Naive B cell (primary cell): ENCODE measurements at regions not wholly inside any gene's neighbourhood (a gene's known extent, or its start where the extent isn't known, plus 50 kb on each side); places are given as distances from the start of the nearest gene placed in this dataset.
"Not testable (repeated sequence)": the region's sequence is repeated elsewhere in the genome, so short reads cannot be mapped to it uniquely, and the experiment has no call there.

Source experiments
- ATAC-seq, 2 donors: fragments of 150-1000 bp; cut with Tn5 transposase; 2 replicates each; pipeline ENCODE4 v1.10.0; 2021; ENCODE audit warnings: low read depth in 2 of 2, mild to moderate bottlenecking in 2 of 2, moderate library complexity in 2 of 2
- DNase-seq: peaks from one replicate; pipeline ENCODE4 v3.0.0; 2022
- H3K27ac Mint-ChIP-seq, 6 donors: one replicate each; pipeline ENCODE4 v1.8.0; 2020 to 2022; ENCODE audit warnings: mild to moderate bottlenecking in 6 of 6, mixed read lengths in 6 of 6, moderate library complexity in 5 of 6, inconsistent platforms in 2 of 6
- H3K27me3 Mint-ChIP-seq, 3 donors: one replicate each; pipeline ENCODE4 v1.8.0; 2021 to 2022; ENCODE audit warnings: mixed read lengths in 3 of 3, mild to moderate bottlenecking in 1 of 3
- H3K36me3 Mint-ChIP-seq, 2 donors: one replicate each; pipeline ENCODE4 v1.8.0; 2020 to 2022; ENCODE audit warnings: mixed read lengths in 2 of 2, inconsistent platforms in 1 of 2, mild to moderate bottlenecking in 1 of 2
- H3K4me1 Mint-ChIP-seq, 3 donors: one replicate each; pipeline ENCODE4 v1.8.0; 2020 to 2022; ENCODE audit warnings: mixed read lengths in 3 of 3, inconsistent platforms in 1 of 3, mild to moderate bottlenecking in 1 of 3, moderate library complexity in 1 of 3
- H3K4me3 Mint-ChIP-seq, 8 donors: one replicate each; pipeline ENCODE4 v1.8.0; 2020 to 2022; ENCODE audit warnings: mild to moderate bottlenecking in 8 of 8, mixed read lengths in 8 of 8, moderate library complexity in 8 of 8, inconsistent platforms in 2 of 8
- H3K9me3 Mint-ChIP-seq, 7 donors: one replicate each; pipeline ENCODE4 v1.8.0; 2020 to 2022; ENCODE audit warnings: mixed read lengths in 7 of 7, mild to moderate bottlenecking in 5 of 7, inconsistent platforms in 2 of 7, moderate library complexity in 1 of 7

- H3K4me1 Mint-ChIP-seq, DNase-seq, ATAC-seq, H3K27ac Mint-ChIP-seq, H3K36me3 Mint-ChIP-seq, H3K4me3 Mint-ChIP-seq: not testable (repeated sequence)
- Mint-ChIP-seq H3K9me3 (peaks cover 4 to 31% (median 10%) of the 10 kb centered on the region in 7 donors), H3K27me3 (peaks cover 0 to 14% (median 12%) of the 10 kb centered on the region in 3 donors)
These were observed 647.5 kb downstream of the MATN1 start for GRCh38 chr1:30075916-30076315.

GRCh38 chr1:30068787-30069472 lies 654.5 kb downstream of the MATN1 start:
- ATAC-seq (no peak), DNase-seq (no peak)
- Mint-ChIP-seq H3K27ac (no peak overlapping the region), H3K36me3 (no peaks in the 10 kb centered on the region), H3K9me3 (peaks cover 0 to 4% (median 0%) of the 10 kb centered on the region in 7 donors), H3K4me1 (no peaks in the 10 kb centered on the region), H3K4me3 (no peak overlapping the region), H3K27me3 (peaks cover 0 to 10% (median 8%) of the 10 kb centered on the region in 3 donors)

GRCh38 chr1:30064547-30064946 lies 658.8 kb downstream of the MATN1 start:
- no peaks in the 10 kb centered on the region for H3K4me1 Mint-ChIP-seq
- no peak overlapping the region for H3K27ac Mint-ChIP-seq
- no peaks in the 10 kb centered on the region for H3K36me3 Mint-ChIP-seq
- ATAC-seq = no peak
- peaks cover 0 to 4% (median 0%) of the 10 kb centered on the region in 7 donors for H3K9me3 Mint-ChIP-seq
- H3K4me3 Mint-ChIP-seq = no peak overlapping the region
- no peak for DNase-seq
- peaks cover 0 to 5% (median 0%) of the 10 kb centered on the region in 3 donors for H3K27me3 Mint-ChIP-seq

- peaks cover 0 to 4% (median 0%) of the 10 kb centered on the region in 7 donors for H3K9me3 Mint-ChIP-seq
- H3K4me1 Mint-ChIP-seq = no peaks in the 10 kb centered on the region
- H3K36me3 Mint-ChIP-seq = no peaks in the 10 kb centered on the region
- peaks cover 0 to 1% (median 0%) of the 10 kb centered on the region in 3 donors for H3K27me3 Mint-ChIP-seq
- peak overlapping the region in 2 of 8 donors; percentile 52 to 67 for H3K4me3 Mint-ChIP-seq
- no peak for DNase-seq
- no peak for ATAC-seq
- no peak overlapping the region for H3K27ac Mint-ChIP-seq
These were observed 659.6 kb downstream of the MATN1 start for GRCh38 chr1:30063621-30064280.

- Mint-ChIP-seq H3K27me3 (peaks cover 4 to 13% (median 10%) of the 10 kb centered on the region in 3 donors), H3K4me1 (no peaks in the 10 kb centered on the region), H3K36me3 (no peaks in the 10 kb centered on the region), H3K27ac (no peak overlapping the region), H3K4me3 (no peak overlapping the region), H3K9me3 (no peaks in the 10 kb centered on the region)
- no peak for ATAC-seq
- DNase-seq = no peak
These were observed 661.8 kb downstream of the MATN1 start for GRCh38 chr1:30061292-30062220.

- Mint-ChIP-seq H3K4me3 (no peak overlapping the region), H3K36me3 (no peaks in the 10 kb centered on the region), H3K4me1 (no peaks in the 10 kb centered on the region), H3K27me3 (peaks cover 4 to 16% (median 12%) of the 10 kb centered on the region in 3 donors), H3K9me3 (no peaks in the 10 kb centered on the region), H3K27ac (no peak overlapping the region)
- DNase-seq = no peak
- no peak for ATAC-seq
These were observed 662.6 kb downstream of the MATN1 start for GRCh38 chr1:30060738-30061137.

- H3K27me3 Mint-ChIP-seq = peaks cover 4 to 23% (median 18%) of the 10 kb centered on the region in 3 donors
- no peak for DNase-seq
- H3K27ac Mint-ChIP-seq = no peak overlapping the region
- ATAC-seq = no peak
- no peaks in the 10 kb centered on the region for H3K9me3 Mint-ChIP-seq
- H3K4me1 Mint-ChIP-seq = no peaks in the 10 kb centered on the region
- no peak overlapping the region for H3K4me3 Mint-ChIP-seq
- H3K36me3 Mint-ChIP-seq = no peaks in the 10 kb centered on the region
These were observed 664.4 kb downstream of the MATN1 start for GRCh38 chr1:30058970-30059369.

- Mint-ChIP-seq H3K36me3 (no peaks in the 10 kb centered on the region), H3K27ac (no peak overlapping the region), H3K27me3 (peaks cover 29 to 48% (median 39%) of the 10 kb centered on the region in 3 donors), H3K4me1 (no peaks in the 10 kb centered on the region), H3K9me3 (no peaks in the 10 kb centered on the region), H3K4me3 (no peak overlapping the region)
- DNase-seq (no peak), ATAC-seq (no peak)
These were observed 669.3 kb downstream of the MATN1 start for GRCh38 chr1:30054126-30054525.

GRCh38 chr1:30052178-30052577 lies 671.2 kb downstream of the MATN1 start:
- H3K36me3 Mint-ChIP-seq = no peaks in the 10 kb centered on the region
- no peaks in the 10 kb centered on the region for H3K4me1 Mint-ChIP-seq
- H3K27ac Mint-ChIP-seq = no peak overlapping the region
- H3K9me3 Mint-ChIP-seq = no peaks in the 10 kb centered on the region
- no peak for ATAC-seq
- H3K27me3 Mint-ChIP-seq = peaks cover 24 to 45% (median 31%) of the 10 kb centered on the region in 3 donors
- no peak overlapping the region for H3K4me3 Mint-ChIP-seq
- DNase-seq = no peak

- Mint-ChIP-seq H3K4me3 (no peak overlapping the region), H3K27me3 (peaks cover 24 to 44% (median 29%) of the 10 kb centered on the region in 3 donors), H3K9me3 (no peaks in the 10 kb centered on the region), H3K27ac (no peak overlapping the region), H3K4me1 (no peaks in the 10 kb centered on the region), H3K36me3 (no peaks in the 10 kb centered on the region)
- no peak for ATAC-seq
- no peak for DNase-seq
These were observed 671.6 kb downstream of the MATN1 start for GRCh38 chr1:30051777-30052176.

GRCh38 chr1:30049748-30050296 lies 673.6 kb downstream of the MATN1 start:
- H3K4me1 Mint-ChIP-seq = peaks cover 0 to 3% (median 0%) of the 10 kb centered on the region in 3 donors
- DNase-seq (no peak), ATAC-seq (no peak)
- no peaks in the 10 kb centered on the region for H3K36me3 Mint-ChIP-seq
- H3K9me3 Mint-ChIP-seq = peaks cover 0 to 2% (median 0%) of the 10 kb centered on the region in 7 donors
- peaks cover 16 to 36% (median 29%) of the 10 kb centered on the region in 3 donors for H3K27me3 Mint-ChIP-seq
- H3K4me3 Mint-ChIP-seq = no peak overlapping the region
- H3K27ac Mint-ChIP-seq = no peak overlapping the region

GRCh38 chr1:30048905-30049304 lies 674.5 kb downstream of the MATN1 start:
- H3K36me3 Mint-ChIP-seq = no peaks in the 10 kb centered on the region
- DNase-seq = no peak
- no peak overlapping the region for H3K4me3 Mint-ChIP-seq
- peaks cover 0 to 5% (median 0%) of the 10 kb centered on the region in 3 donors for H3K4me1 Mint-ChIP-seq
- peak overlapping the region in 1 of 6 donors; percentile 30 for H3K27ac Mint-ChIP-seq
- peaks cover 16 to 39% (median 33%) of the 10 kb centered on the region in 3 donors for H3K27me3 Mint-ChIP-seq
- peaks cover 0 to 8% (median 3%) of the 10 kb centered on the region in 7 donors for H3K9me3 Mint-ChIP-seq
- no peak for ATAC-seq

GRCh38 chr1:30047576-30047975 lies 675.8 kb downstream of the MATN1 start:
- H3K27me3 Mint-ChIP-seq = peaks cover 10 to 30% (median 24%) of the 10 kb centered on the region in 3 donors
- no peak overlapping the region for H3K27ac Mint-ChIP-seq
- ATAC-seq (no peak), DNase-seq (no peak)
- no peaks in the 10 kb centered on the region for H3K36me3 Mint-ChIP-seq
- H3K9me3 Mint-ChIP-seq = peaks cover 0 to 12% (median 5%) of the 10 kb centered on the region in 7 donors
- H3K4me3 Mint-ChIP-seq = no peak overlapping the region
- H3K4me1 Mint-ChIP-seq = peaks cover 0 to 5% (median 0%) of the 10 kb centered on the region in 3 donors
